Left lung (tissue), 4 donors: ENCODE measurements at regions not wholly inside any gene's neighbourhood (a gene's known extent, or its start where the extent isn't known, plus 50 kb on each side); places are given as distances from the start of the nearest gene placed in this dataset.

ENCODE experiments used
- ATAC-seq: fragments of 200-7000 bp; cut with Tn5 transposase; one replicate; pipeline ENCODE4 v1.9.1; 2020; ENCODE audit warnings: moderate library complexity
- DNase-seq, 4 donors: peaks; one replicate each; pipeline ENCODE4 v3.0.0-alpha.2; 2013 to 2020
- H3K27ac ChIP-seq, 2 donors: fragments of 200-600 bp; sonication (generic) in 1 of 2; one replicate each; pipeline versions ENCODE4 v1.5.0 to v1.8.0; 2020 to 2021
- H3K27me3 ChIP-seq, 2 donors: fragments of 200-600 bp; sonication (generic) in 1 of 2; one replicate each; pipeline versions ENCODE4 v1.5.0 to v1.8.0; 2020 to 2021
- H3K36me3 ChIP-seq, 2 donors: fragments of 200-600 bp; sonication (generic) in 1 of 2; one replicate each; pipeline versions ENCODE4 v1.5.0 to v1.8.0; 2020 to 2021
- H3K4me1 ChIP-seq, 2 donors: fragments of 200-600 bp; one replicate each; pipeline ENCODE4 v1.8.0; 2021
- H3K4me3 ChIP-seq, 2 donors: fragments of 200-600 bp; sonication (generic) in 1 of 2; one replicate each; pipeline versions ENCODE4 v1.5.0 to v1.8.0; 2020 to 2021; ENCODE audit warnings: mild to moderate bottlenecking in 1 of 2
- H3K9me3 ChIP-seq, 2 donors: fragments of 200-600 bp; sonication (generic) in 1 of 2; one replicate each; pipeline versions ENCODE4 v1.5.0 to v1.8.0; 2020 to 2021
- CTCF ChIP-seq, 2 donors: fragments of 200-600 bp; sonication (generic) in 1 of 2; IDR thresholded peaks; one replicate each; pipeline versions ENCODE4 v1.5.0 to v1.8.0; 2021; ENCODE audit warnings: antibody characterized with exemption in 2 of 2
- intact Hi-C, 2 donors: fragments of 100-400 bp; cut with DNase I; formaldehyde crosslinking; loops; one replicate each; pipeline versions ENCODE4 v1.11.2 to v1.14.2; 2022
- donor health status: DM: no; HTN: yes; CAD: no.
- donor health status: DM: no; HTN: no; CAD: no.

- DNase-seq (no peak), ATAC-seq (no peak)
- Histone ChIP-seq H3K27ac (no peak overlapping the region), H3K4me1 (no peaks in the 10 kb centered on the region), H3K4me3 (no peak overlapping the region), H3K9me3 (no peaks in the 10 kb centered on the region), H3K36me3 (no peaks in the 10 kb centered on the region), H3K27me3 (no peaks in the 10 kb centered on the region)
- intact Hi-C loops, result no loop called here
- TF ChIP-seq CTCF (IDR thresholded peaks at IDR 0.05), result no peak
Measured at GRCh38 chr5:40309851-40310250, 369.9 kb upstream of the PTGER4 start.

GRCh38 chr5:40308867-40309266, 370.8 kb upstream of the PTGER4 start:
- no peaks in the 10 kb centered on the region for H3K9me3 ChIP-seq
- intact Hi-C loops, result no loop called here
- ATAC-seq, result no peak
- no peak for TF ChIP-seq CTCF (IDR thresholded peaks at IDR 0.05)
- H3K4me3 ChIP-seq, result no peak overlapping the region
- no peak for DNase-seq
- H3K27me3 ChIP-seq, result no peaks in the 10 kb centered on the region
- H3K36me3 ChIP-seq, result no peaks in the 10 kb centered on the region
- H3K4me1 ChIP-seq, result no peaks in the 10 kb centered on the region
- H3K27ac ChIP-seq, result no peak overlapping the region

- H3K27me3 ChIP-seq, result no peaks in the 10 kb centered on the region
- H3K36me3 ChIP-seq, result no peaks in the 10 kb centered on the region
- H3K27ac ChIP-seq, result no peak overlapping the region
- no peak for DNase-seq
- H3K4me1 ChIP-seq, result no peaks in the 10 kb centered on the region
- TF ChIP-seq CTCF (IDR thresholded peaks at IDR 0.05), result no peak
- H3K9me3 ChIP-seq, result no peaks in the 10 kb centered on the region
- intact Hi-C loops, result no loop called here
- no peak overlapping the region for H3K4me3 ChIP-seq
- ATAC-seq, result no peak
Measured at GRCh38 chr5:40307920-40308319, 371.8 kb upstream of the PTGER4 start.

GRCh38 chr5:40306869-40307487, 372.7 kb upstream of the PTGER4 start:
- no peak for TF ChIP-seq CTCF (IDR thresholded peaks at IDR 0.05)
- Histone ChIP-seq H3K36me3 (no peaks in the 10 kb centered on the region), H3K4me3 (no peak overlapping the region), H3K4me1 (no peaks in the 10 kb centered on the region), H3K9me3 (no peaks in the 10 kb centered on the region), H3K27me3 (no peaks in the 10 kb centered on the region), H3K27ac (no peak overlapping the region)
- intact Hi-C loops, result no loop called here
- no peak for ATAC-seq
- DNase-seq, result no peak

GRCh38 chr5:40292006-40292405, 387.7 kb upstream of the PTGER4 start:
- intact Hi-C loops, result no loop called here
- Histone ChIP-seq H3K4me3 (no peak overlapping the region), H3K4me1 (no peaks in the 10 kb centered on the region), H3K27ac (no peak overlapping the region), H3K9me3 (no peaks in the 10 kb centered on the region), H3K36me3 (no peaks in the 10 kb centered on the region), H3K27me3 (no peaks in the 10 kb centered on the region)
- no peak for TF ChIP-seq CTCF (IDR thresholded peaks at IDR 0.05)
- DNase-seq (no peak), ATAC-seq (no peak)
